OCI-LY7 (cell line): ENCODE measurements at regions not wholly inside any gene's neighbourhood (a gene's known extent, or its start where the extent isn't known, plus 50 kb on each side); places are given as distances from the start of the nearest gene placed in this dataset.

Source experiments
- BruUV-seq: library from RNA; stranded (reverse); fragments of 400-500 nt; replicated peaks from 2 replicates; lab custom pipeline; 2021; lab: Mats Ljungman, UMichigan
- CTCF ChIA-PET: fragments of 300-600 bp; sonication (Branson Sonifier 250); formaldehyde crosslinking; loops from one replicate; lab custom pipeline; 2022; ENCODE audit warnings: antibody characterized with exemption; ENCODE audit not compliant: unreplicated experiment; lab: Charles Lee
- POLR2A ChIA-PET: fragments of 300-600 bp; sonication (Branson Sonifier 250); formaldehyde crosslinking; loops from one replicate; lab custom pipeline; 2022; ENCODE audit warnings: antibody characterized with exemption; lab: Charles Lee
- DNase-seq: peaks from one replicate; pipeline ENCODE4 v3.0.0-alpha.2; 2015; ENCODE audit warnings: low spot score
- H2AFZ ChIP-seq: fragments of 200-600 bp; sonication (generic), shearing (Covaris generic); 2 replicates; pipeline ENCODE4 v1.6.1; 2014; ENCODE audit warnings: mild to moderate bottlenecking, antibody characterized with exemption, low read length, moderate library complexity
- H3K27ac ChIP-seq: fragments of 200-600 bp; sonication (generic); 2 replicates; pipeline ENCODE4 v1.5.1; 2014; ENCODE audit warnings: mixed run types, low read depth, mild to moderate bottlenecking, moderate library complexity, low read length, inconsistent platforms; ENCODE audit not compliant: poor library complexity, severe bottlenecking
- H3K36me3 ChIP-seq: fragments of 200-600 bp; sonication (generic); 2 replicates; pipeline ENCODE4 v1.6.1; 2014; ENCODE audit warnings: mild to moderate bottlenecking, antibody characterized with exemption, low read length, moderate library complexity, mixed read lengths; ENCODE audit not compliant: insufficient read depth
- H3K4me1 ChIP-seq: fragments of 200-600 bp; sonication (generic); 2 replicates; pipeline ENCODE4 v1.5.1; 2014; ENCODE audit warnings: mild to moderate bottlenecking, low read length; ENCODE audit not compliant: insufficient read depth, poor library complexity, severe bottlenecking
- H3K4me2 ChIP-seq: fragments of 200-600 bp; sonication (generic); 2 replicates; pipeline ENCODE4 v1.6.1; 2014; ENCODE audit warnings: mild to moderate bottlenecking, low read length
- H3K4me3 ChIP-seq: fragments of 200-600 bp; sonication (generic); 2 replicates; pipeline ENCODE4 v1.5.1; 2014; ENCODE audit warnings: mild to moderate bottlenecking, low read depth, low read length; ENCODE audit not compliant: poor library complexity, severe bottlenecking
- H3K79me2 ChIP-seq: fragments of 200-600 bp; sonication (generic); 2 replicates; pipeline ENCODE4 v1.6.1; 2016; ENCODE audit warnings: low read depth, mild to moderate bottlenecking, low read length, moderate library complexity, mixed read lengths; ENCODE audit not compliant: insufficient read depth
- H3K9me2 ChIP-seq: fragments of 200-600 bp; sonication (generic); 2 replicates; pipeline ENCODE4 v1.6.1; 2016; ENCODE audit warnings: mild to moderate bottlenecking, low read length, mixed read lengths; ENCODE audit not compliant: insufficient read depth
- H3K9me3 ChIP-seq: fragments of 200-600 bp; sonication (generic); 2 replicates; pipeline ENCODE4 v1.6.1; 2014; ENCODE audit warnings: mild to moderate bottlenecking, mixed run types, low read length, mixed read lengths
- H4K20me1 ChIP-seq: fragments of 200-600 bp; sonication (generic); 2 replicates; pipeline ENCODE4 v1.6.1; 2014; ENCODE audit warnings: mild to moderate bottlenecking, antibody characterized with exemption, low read length, moderate library complexity, mixed read lengths; ENCODE audit not compliant: insufficient read depth
- EZH2phosphoT487 ChIP-seq: fragments of 200-600 bp; sonication (generic); IDR thresholded peaks from 2 replicates; pipeline ENCODE4 v1.6.1; 2018; ENCODE audit warnings: low read depth, borderline replicate concordance, mild to moderate bottlenecking, mixed run types, antibody characterized with exemption, low read length, moderate library complexity, mixed read lengths
- intact Hi-C: fragments of 100-400 bp; cut with micrococcal nuclease; formaldehyde crosslinking; loops from one replicate; pipeline ENCODE4 v1.10.0; 2022; ENCODE audit not compliant: unreplicated experiment
- TF ChIP-seq, protein P1 (sequence below): fragments of 200-600 bp; sonication (generic); conservative IDR thresholded peaks from 2 replicates; pipeline ENCODE4 v1.5.1; 2014; ENCODE audit warnings: mild to moderate bottlenecking, antibody characterized with exemption, low read length, moderate library complexity, mixed read lengths

DNA sequence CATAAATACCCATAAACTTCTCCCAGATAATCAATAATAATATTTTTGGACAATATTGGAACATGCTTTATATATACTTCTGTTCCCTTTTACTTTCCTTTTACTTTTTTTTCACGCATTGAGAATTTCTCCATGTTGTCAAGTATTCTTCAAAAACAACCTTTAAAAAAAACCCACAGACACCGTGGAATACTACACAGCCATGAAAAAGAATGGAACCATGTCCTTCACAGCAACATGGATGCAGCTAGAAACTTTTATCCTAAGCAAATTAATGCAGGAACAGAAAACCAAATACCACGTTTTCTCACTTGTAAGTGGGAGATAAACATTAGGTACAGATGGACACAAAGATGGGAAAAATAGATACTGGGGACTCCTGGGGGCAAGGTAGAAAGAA, 854.7 kb downstream of the TBC1D22A start:
- Histone ChIP-seq H3K9me2 (no peaks in the 10 kb centered on the region), H3K4me2 (no peak overlapping the region), H2AFZ (no peak overlapping the region), H3K9me3 (no peaks in the 10 kb centered on the region), H3K36me3 (no peaks in the 10 kb centered on the region), H3K27ac (no peak overlapping the region), H3K79me2 (no peaks in the 10 kb centered on the region), H3K4me3 (no peak overlapping the region), H3K4me1 (no peaks in the 10 kb centered on the region), H4K20me1 (no peaks in the 10 kb centered on the region)
- no peak for TF ChIP-seq EZH2phosphoT487
- TF ChIP-seq, protein P1, sequence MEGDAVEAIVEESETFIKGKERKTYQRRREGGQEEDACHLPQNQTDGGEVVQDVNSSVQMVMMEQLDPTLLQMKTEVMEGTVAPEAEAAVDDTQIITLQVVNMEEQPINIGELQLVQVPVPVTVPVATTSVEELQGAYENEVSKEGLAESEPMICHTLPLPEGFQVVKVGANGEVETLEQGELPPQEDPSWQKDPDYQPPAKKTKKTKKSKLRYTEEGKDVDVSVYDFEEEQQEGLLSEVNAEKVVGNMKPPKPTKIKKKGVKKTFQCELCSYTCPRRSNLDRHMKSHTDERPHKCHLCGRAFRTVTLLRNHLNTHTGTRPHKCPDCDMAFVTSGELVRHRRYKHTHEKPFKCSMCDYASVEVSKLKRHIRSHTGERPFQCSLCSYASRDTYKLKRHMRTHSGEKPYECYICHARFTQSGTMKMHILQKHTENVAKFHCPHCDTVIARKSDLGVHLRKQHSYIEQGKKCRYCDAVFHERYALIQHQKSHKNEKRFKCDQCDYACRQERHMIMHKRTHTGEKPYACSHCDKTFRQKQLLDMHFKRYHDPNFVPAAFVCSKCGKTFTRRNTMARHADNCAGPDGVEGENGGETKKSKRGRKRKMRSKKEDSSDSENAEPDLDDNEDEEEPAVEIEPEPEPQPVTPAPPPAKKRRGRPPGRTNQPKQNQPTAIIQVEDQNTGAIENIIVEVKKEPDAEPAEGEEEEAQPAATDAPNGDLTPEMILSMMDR: no peak
- DNase-seq: no peak
- CTCF ChIA-PET: no interaction called here
- BruUV-seq: no TSS peak
- POLR2A ChIA-PET: no interaction called here
- intact Hi-C loops: no loop called here

DNA sequence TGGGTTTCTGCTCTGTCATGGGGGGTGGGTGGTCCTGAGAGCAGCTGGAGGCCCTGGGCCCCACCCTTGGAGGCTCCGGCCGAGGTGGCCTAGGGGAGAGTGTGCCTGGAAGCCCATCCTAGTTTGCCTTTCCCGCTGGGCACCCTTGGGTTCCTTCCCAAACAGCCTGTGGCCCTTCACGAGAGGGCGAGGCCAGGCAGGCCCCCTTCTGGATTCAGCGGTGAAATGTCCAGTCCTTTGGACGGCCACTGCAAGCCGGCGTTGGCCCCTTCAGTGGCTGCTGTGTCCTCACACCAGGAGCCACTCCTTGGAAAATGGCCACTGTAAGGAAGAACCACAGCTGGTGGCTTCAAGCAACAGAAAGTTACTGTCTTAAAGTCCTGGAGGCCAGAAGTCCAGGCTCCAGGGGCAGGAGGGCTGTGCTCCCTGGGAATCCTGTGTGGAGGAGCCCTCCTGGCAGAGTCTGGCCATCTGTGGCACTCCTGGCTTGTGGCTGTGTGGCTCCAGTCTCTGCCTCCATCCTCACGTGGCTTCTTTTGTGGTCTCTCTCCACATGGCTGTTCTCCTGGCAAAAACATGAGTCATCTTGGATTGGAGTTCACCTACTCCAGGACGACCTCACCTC, 854.1 kb downstream of the TBC1D22A start:
- Histone ChIP-seq H3K4me3 (no peak overlapping the region), H3K79me2 (no peaks in the 10 kb centered on the region), H3K4me1 (no peaks in the 10 kb centered on the region), H2AFZ (no peak overlapping the region), H3K9me3 (no peaks in the 10 kb centered on the region), H3K9me2 (no peaks in the 10 kb centered on the region), H3K4me2 (no peak overlapping the region), H3K27ac (no peak overlapping the region), H3K36me3 (no peaks in the 10 kb centered on the region), H4K20me1 (no peaks in the 10 kb centered on the region)
- no peak for DNase-seq
- TF ChIP-seq EZH2phosphoT487: no peak
- TF ChIP-seq, protein P1: no peak
- ChIA-PET POLR2A (no interaction called here), CTCF (no interaction called here)
- no TSS peak for BruUV-seq
- intact Hi-C loops: no loop called here

DNA sequence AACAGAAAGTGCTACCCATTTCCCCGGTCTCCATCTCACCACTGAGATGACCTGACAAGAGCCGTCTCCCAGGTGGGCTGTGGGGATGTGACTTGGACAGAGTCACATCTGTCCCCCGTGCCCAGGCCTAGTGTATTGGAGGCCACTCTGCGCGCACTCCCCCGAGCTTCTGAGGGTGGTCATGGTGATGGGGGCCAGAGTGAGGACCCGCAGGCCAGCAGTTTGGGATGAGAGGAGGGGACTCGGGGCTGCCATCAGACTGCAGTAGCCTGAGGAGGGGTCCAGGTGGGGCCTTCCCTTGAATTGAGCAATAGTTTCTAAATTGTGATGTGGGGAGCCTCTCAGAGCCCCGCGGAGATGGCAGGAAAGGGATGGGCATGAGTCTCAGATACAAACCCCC, 852.6 kb downstream of the TBC1D22A start:
- CTCF ChIA-PET: no interaction called here
- H3K27ac ChIP-seq: no peak overlapping the region
- POLR2A ChIA-PET: no interaction called here
- no peaks in the 10 kb centered on the region for H3K79me2 ChIP-seq
- intact Hi-C loops: no loop called here
- no peak for TF ChIP-seq EZH2phosphoT487
- TF ChIP-seq, protein P1: no peak
- no peaks in the 10 kb centered on the region for H3K9me2 ChIP-seq
- no peaks in the 10 kb centered on the region for H3K4me1 ChIP-seq
- H3K9me3 ChIP-seq: no peaks in the 10 kb centered on the region
- no peak overlapping the region for H2AFZ ChIP-seq
- H3K36me3 ChIP-seq: no peaks in the 10 kb centered on the region
- no peaks in the 10 kb centered on the region for H4K20me1 ChIP-seq
- H3K4me2 ChIP-seq: no peak overlapping the region
- BruUV-seq: no TSS peak
- H3K4me3 ChIP-seq: no peak overlapping the region
- no peak for DNase-seq
